GM19035 (cell line): ENCODE measurements at regions not wholly inside any gene's neighbourhood (a gene's known extent, or its start where the extent isn't known, plus 50 kb on each side); places are given as distances from the start of the nearest gene placed in this dataset.
"Not testable (repeated sequence)": the region's sequence is repeated elsewhere in the genome, so short reads cannot be mapped to it uniquely, and the experiment has no call there.

Experiments used
- ATAC-seq: cut with Tn5 transposase; IDR thresholded peaks from one replicate; pipeline ENCODE4 v1.9.1; 2021; ENCODE audit not compliant: unreplicated experiment

DNA sequence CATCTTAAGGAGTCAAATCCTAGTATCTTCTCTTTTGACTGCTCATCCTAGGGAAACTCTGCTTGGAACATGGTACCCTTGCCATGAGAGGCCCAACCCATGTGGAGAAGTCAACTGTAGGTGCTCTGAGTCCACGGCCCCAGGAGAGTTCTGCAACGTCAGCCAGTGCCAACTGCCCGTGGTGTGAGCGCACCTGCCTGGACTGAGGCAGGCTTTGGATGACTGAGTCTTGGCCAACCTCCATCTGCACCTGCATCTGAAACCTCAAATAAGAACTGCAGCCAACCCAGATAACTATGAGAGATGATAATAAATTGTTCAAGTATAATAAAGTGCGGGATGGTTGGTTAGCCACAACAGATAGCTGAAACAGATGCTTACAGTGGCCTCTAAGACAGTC lies 772.0 kb downstream of the TRIML1 start:
- ATAC-seq: no peak

DNA sequence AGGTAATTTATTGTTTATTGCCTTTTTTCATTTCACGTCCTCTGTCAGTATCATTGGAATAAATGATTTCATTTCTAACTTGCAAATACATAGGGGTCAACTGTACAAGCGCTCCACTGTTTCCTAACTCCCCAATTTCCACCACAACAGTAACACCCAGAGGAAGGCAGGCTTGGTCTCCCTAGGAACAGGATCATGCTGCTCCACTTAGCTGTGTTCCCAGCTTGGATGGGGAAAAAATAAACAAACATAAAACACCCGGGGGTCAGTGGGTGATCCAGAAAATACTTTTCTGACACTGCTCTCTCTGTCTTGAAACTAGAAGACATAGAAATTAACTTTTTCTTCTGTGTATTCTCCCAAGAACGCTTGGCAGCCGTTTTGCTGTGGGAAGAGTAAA lies 772.5 kb downstream of the TRIML1 start:
- no peak for ATAC-seq

DNA sequence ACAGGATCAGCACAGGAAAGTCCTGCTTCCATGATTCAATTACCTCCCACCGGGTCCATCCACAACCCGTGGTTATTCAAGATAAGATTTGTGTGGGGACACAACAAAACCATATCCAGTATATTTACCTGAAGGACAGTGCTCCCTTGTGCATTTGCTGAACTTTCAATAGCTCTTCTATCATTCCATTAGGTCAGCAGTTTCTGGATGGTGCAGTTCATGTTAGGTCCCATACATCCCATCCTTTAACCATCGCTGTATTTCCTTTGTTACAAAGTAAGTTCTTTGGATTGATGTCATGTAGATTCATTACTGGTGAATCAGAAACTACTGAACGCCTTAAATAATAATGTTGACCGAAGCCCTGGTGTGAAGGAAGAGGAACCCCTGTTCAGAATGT lies 775.9 kb downstream of the TRIML1 start:
- no peak for ATAC-seq

DNA sequence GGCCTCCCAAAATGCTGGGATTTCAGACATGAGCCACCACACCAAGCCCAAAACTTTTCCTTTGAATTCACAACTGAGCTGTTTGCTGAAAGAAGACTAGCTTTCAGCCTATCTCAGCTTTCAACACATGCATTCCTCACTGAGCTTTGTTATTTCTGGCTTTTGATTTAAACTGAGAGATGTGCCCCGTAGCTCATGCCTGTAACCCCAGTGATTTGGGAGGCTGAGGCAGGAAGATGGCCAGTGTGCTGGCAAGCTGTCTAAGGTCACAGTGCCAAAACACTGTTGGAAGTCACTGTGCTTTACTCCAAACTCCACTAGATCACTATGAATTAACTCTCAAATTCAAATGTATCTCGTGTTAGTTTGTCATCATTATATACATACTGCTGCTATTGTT lies 779.5 kb downstream of the TRIML1 start:
- no peak for ATAC-seq

DNA sequence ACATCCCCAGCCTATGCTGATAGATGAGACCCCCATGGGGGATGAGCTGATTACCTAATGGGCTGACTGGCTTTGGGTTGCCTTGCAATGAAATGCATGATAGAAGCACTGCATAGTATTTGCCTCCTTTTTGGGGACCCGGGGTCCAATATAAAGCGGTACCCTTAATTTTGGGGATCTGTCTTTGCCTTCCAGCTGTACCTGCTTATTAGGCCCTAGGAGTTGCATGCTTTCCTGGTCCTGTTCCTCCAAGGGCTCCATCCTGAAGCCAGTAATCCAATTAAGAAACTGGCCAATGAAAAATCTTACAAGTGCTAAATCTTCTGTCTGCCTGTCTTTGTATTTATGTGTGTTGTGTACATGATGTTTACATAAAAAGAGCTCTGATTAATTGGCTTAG lies 791.6 kb downstream of the TRIML1 start:
- no peak for ATAC-seq

DNA sequence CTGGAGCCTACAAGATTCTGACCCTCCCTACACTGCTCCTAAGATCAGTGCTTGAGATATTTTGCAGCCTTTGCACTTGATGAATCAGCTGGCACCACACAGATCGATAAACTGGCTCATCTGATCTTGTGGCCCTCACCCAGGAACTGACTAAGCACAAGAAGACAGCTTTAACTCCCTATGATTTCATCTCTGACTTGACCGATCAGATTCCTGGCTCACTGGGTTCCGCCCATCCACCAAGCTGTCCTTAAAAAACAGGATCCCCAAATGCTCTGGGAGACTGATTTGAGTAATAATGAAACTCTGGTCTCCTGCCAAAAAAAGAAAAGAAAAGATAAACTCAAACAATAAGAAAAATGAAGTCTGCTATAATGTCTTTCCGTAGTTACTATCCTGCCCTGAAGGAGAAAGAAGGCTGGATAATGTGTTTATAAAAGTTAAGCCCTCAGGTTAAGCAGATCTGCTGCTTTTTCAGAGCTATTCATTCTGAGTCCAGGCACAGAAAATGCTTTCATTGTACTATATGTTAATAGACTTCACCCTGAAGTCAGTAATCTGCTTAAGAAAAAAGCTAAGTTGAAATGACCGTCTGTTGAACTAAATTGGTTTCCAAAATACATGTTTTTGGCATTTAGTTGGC lies 795.2 kb downstream of the TRIML1 start:
- ATAC-seq: no peak

DNA sequence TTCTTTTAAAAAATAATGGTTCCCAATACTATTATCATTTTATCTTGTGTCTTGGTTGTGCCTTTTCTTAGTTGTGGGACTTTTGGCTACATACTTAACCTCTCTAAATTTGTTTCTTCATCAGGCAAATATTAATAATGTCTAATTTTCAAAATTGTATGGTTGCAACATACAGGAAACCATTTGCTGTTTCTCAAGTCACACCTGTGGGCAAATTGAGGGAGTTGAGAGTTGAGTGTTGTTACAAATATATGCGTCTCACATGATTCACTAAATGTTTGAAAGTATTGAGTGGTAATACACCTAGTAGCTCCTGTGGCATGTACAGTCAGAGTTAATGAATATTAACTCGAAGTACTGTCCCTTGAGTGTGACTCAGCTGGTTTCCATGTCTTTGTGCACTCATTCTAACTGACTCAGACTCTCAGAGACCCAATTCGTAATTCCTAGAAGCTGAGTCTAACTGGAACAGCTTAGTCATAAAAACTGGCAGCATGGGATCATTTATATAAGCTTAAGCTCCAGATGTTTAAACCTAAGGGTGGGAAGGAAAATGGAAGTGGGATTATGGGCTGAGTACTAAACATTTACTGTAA lies 802.4 kb downstream of the TRIML1 start:
- ATAC-seq: no peak

DNA sequence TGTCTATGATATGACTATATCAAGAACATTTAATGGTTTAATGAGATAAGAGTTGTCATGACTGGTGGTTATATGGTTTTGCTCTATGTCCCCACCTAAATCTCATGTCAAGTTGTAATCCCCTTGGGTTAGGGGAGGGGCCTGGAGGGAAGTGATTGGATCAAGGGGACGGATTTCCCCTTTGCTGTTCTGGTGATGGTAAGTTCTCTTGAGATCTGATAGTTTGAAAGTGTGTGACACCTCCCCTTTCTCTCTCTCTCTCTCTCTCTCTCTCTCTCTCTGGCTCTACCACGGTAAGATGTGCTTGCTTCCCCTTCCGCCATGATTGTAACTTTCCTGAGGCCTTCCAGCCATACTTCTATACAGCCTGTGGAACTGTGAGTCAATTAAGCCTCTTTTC lies 803.4 kb downstream of the TRIML1 start:
- no peak for ATAC-seq

DNA sequence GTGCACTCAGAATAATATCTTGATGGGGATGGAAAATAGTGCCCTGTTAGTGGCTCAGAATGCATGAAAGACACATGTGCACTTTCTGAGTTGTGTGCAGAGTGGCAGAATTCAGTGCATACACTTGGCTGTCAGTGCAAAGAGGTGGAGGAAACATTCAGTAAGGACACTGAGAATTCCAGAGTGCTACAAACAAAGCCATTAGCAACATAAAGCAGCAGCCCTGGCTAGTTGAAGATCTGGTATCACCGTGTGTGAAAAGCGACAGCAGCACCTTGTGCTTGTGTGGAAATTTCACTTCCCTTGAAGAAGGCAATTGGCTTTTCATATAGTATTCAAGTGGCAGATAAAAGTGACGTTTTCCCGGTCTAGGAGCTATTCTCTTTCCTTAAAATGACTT lies 810.4 kb downstream of the TRIML1 start:
- ATAC-seq: no peak

DNA sequence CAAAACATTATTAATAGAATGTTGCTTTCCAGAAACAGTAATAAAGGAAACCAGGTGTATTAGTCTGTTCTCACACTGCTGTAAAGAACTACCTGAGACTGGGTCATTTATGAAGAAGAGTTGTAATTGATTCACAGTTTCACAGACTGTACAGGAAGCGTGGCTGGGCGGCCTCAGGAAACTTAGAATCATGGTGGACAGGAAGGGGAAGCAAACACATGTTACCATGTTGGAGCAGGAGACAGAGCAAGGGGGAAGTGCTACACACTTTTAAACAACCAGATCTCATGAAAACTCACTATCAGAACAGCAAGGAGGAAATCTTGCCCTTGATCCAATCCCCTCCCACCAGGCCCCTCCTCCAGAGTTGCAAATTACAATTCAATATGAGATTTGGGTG lies 815.8 kb downstream of the TRIML1 start:
- no peak for ATAC-seq

DNA sequence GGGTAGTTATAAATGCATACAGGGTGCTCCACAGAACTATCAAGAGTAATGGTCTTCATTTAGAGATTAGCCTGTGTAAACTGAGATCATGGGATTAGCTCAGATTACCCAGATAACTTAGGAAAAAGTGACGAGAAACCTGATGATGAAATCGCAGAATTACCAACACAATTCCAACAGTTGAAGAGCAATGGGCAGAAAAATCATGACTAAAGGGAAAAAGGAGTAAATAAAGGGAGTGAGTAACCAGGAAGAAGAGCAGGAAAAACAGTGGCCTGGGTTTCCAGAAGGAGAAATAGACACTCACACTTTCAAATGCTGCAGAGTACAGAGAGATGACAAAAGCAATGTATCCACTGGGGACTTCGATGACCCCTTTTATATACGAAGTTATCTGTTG lies 817.3 kb downstream of the TRIML1 start:
- ATAC-seq: no peak

DNA sequence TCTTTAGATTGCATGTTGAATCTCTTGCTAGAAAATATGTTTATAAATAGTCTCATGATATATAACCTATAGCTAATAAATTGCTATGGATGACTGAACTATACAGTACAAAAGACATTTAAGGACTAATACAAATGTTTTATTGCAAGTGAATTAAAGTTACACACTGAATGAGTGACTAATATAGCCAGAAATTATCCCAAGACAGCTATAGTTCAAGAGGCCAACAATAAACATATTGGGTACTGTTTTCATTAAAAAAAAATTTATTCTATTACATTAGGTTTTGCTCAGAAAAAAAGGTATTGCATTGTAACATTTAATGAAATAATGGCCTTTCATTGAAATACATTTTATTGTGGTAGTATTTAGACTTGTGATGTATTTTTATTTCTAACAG lies 819.1 kb downstream of the TRIML1 start:
- no peak for ATAC-seq

DNA sequence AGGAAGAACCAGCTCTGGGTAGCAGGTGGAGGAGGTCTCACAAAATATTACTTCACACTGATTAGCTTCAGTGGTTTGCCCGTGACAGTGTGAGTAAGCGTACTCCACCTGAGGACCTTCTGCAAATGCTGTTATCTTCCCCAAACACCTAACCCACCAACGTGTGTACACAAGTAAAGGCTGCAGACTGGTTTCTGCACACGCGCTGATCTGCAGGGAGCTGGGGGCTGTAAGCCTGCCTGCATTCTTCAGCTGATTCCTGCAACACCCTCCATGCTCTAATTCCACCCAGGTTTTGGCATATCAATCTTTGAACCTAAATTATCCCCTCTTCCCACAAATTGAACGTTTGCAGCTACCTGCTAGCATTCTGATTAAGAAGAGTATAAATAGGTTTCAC lies 820.2 kb downstream of the TRIML1 start:
- ATAC-seq: no peak

DNA sequence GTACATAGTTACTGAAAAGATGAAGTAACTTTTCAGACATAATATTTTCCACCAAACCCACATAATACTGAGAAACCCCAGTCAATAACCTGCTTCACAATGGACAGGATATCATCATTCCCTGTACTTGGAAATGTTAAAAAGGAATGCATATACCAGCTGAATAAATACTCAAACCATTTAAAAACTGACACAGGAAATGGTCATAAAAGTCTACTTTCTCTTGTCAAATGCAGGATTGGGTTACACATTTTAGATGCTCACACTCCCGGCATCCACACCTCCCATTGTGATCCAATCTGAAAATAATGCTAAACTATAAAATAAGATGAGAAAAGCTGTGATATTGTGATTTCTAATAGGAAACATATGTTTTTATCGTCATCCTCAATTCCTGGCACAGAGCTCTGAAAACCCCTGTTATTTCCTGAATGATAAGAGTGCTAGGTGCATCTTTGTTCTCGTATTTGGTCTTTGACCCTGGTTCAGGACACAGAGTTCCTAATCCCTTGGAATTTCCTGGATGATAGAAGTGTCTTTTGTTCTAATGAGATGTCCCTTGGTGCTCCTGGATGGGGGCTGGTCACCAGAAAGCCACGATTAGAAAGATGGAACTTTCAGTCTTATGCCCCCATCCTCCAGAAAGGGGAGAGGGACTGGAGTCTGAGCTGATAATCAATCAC lies 821.3 kb downstream of the TRIML1 start:
- no peak for ATAC-seq

DNA sequence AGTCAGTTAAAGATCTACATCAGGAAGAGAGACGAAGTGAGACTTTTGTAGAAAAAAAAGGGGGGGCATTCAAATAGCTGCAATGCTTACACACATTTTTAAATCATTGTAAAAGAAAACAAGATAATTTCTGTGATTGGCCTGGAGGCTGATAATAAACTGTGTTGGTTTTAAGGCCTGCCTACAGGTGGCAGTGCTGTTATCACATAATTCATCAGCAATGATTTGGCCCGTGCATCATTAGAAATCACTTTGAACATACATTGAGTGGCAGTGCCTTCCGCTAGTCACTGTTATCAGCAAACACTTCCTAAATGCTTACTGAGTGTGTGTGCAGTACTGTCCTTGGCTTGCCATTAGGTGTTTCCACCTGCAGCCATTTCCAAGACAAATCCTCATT lies 831.9 kb downstream of the TRIML1 start:
- ATAC-seq: no peak

DNA sequence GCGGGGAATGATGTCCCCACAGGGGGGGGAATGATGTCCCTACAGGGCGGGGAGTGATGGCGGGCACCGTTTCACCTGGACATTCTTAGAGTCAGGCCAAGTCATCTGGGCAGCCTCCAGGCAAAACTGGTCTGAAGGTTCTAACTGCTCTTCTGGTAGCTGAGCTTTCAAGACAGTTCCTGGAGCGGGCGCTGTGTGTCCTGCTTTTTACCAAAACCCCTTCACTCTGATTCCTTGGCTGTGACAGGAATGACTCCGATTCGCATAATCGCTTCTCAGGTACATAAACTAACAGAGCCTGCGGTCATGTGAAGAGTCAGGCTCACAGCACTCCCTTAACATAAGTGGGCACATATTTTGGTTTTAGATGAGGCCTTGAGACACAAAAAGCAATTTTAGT lies 836.0 kb downstream of the TRIML1 start:
- no peak for ATAC-seq

DNA sequence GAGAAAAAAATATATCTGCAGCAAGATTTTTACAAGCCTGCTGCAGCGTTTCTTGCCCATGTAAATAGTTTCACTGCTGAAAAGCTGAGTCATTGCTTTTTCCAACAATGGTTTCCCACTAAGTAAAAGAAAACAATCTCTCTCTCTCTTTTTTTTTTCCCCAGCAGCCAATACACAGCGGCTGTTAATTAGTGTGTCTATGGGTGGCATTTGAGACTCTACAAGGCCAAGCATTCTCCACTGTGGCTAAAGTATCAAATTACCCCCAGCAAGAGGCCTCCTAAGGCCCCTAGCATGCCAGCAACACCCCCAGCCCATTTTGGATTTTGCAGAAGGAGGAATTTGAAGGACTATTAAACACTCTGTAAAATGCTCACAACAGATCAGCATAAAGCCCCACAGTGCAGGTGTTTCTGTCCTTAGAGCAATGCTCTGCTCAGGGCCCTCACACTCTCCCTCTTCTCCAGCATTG lies 837.4 kb downstream of the TRIML1 start:
- no peak for ATAC-seq

DNA sequence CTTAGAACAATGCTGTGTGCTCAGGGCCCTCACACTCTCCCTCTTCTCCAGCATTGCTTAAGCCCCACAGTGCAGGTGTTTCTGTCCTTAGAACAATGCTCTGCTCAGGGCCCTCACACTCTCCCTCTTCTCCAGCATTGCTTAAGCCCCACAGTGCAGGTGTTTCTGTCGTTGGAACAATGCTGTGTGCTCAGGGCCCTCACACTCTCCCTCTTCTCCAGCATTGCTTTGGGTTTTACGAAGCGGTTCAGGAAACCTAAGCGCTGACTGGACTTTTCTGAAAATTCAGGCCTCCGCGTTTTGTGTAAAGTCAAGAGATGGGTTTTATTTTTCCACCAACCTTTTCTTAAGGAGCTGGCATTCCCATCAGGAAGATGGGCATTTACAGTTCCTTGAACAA lies 838.0 kb downstream of the TRIML1 start:
- not testable (repeated sequence) for ATAC-seq

DNA sequence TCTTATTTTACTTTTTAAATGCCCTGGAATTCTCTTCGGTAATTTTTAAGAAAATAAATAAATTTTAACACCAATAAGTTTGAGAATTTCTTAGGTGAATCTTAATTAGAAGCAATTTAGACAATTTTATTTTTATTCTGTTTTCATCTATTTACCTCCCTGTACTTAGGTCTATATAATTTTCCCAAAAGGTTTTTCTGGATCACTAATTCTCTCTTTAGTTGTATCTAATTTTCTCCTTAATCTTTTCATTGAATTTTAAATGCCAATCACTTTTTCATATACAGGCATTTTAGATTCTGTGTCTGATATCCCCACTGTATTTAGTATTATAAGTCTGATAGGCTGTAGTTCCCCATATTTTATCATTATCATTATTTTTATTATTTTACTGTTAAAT lies 845.3 kb downstream of the TRIML1 start:
- no peak for ATAC-seq

DNA sequence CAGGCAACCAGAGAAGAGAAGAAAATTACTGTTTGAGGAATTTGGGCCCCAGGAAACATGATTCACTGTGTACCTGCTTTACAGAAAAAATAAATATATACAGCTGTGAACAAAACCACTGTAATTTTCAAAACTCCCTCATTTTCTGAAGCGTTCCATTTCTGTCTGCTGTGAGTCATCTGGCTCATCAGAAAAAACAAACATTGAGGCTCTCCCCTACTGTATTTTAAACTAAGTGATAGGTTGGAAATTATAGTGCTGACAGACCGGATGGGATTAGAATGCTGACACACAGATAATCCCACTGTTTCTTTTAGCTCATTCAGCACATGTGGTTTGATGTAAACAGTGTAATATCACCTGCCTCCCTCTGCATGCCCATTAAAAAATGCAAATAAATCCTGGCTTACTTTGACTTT lies 847.0 kb downstream of the TRIML1 start:
- ATAC-seq: no peak

DNA sequence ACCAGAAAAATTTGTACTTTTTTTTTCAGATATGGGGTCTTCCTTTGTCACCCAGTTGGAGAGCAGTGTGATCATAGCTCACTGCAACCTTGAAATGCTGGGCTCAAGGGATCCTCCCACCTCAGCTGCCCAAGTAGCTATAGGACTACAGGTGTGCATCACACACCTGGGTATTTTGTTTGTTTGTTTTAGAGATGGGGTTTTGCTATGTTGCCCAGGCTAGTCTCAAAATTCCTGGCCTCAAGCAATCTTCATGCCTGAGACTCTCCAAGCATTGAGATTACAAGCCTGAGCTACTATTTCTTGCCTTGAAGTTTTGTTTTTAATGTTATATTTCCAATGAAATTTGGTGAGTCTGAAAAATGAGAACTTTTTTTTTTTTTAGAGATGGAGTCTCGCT lies 847.8 kb downstream of the TRIML1 start:
- no peak for ATAC-seq

DNA sequence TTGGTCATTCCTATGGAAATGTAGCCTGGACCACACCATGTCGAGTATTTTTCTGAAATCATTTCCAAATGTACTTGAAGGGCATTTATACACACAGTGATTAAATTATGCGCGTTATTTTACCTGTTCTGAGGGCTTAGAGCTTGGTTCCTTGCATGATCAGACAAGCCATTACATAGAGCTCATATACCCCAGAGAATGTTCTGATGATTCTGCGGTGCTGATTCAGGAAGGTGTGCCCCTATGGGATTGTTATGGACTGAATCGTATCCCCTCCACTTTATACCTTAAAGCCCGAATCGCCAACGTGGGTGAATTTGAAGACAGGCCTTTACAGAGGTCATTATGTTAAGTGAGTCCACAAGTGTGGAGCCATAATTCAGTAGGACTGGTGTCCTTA lies 848.9 kb downstream of the TRIML1 start:
- ATAC-seq: no peak

DNA sequence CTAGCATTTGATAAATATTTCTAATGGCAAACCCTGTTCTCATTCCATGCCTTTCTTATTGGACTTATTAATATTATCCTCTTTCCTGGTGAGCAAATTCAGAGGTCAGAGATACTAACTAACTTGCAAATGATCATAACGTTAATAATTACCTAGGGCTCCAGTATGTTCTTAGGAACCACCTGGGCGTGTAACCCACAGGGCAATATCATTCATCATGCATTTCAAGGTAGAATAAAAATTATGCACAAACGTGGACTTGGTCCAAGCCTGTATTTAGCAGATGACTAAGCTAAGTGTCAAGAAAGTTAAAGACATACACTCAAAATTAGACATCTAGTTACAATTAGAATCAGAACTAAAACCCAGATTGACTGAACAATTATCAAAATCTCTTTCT lies 850.1 kb downstream of the TRIML1 start:
- no peak for ATAC-seq
